Activated CD4-positive, alpha-beta T cell treated with anti-CD3 and anti-CD28 coated beads, Interleukin-2, amount 50 U/mL, for 24 hours (primary cell): ENCODE measurements at regions not wholly inside any gene's neighbourhood (a gene's known extent, or its start where the extent isn't known, plus 50 kb on each side); places are given as distances from the start of the nearest gene placed in this dataset.

Source experiments
- DNase-seq, 2 donors: peaks; one replicate each; pipeline ENCODE4 v3.0.0-alpha.2; 2020; ENCODE audit warnings: low read depth in 1 of 2, low spot score in 1 of 2

- DNase-seq, result no peak
These were observed 68.4 kb upstream of the DLK1 start for GRCh38 chr14:100658181-100658886.

- no peak for DNase-seq
These were observed 67.2 kb upstream of the DLK1 start for GRCh38 chr14:100659345-100660001.

- no peak for DNase-seq
These were observed 66.2 kb upstream of the DLK1 start for GRCh38 chr14:100660498-100660881.

GRCh38 chr14:100660882-100661635 lies 65.6 kb upstream of the DLK1 start:
- DNase-seq, result no peak

- peak; percentile 39 to 45 for DNase-seq
These were observed 63.6 kb upstream of the DLK1 start for GRCh38 chr14:100662879-100663760.

- DNase-seq, result no peak
These were observed 63.0 kb upstream of the DLK1 start for GRCh38 chr14:100663761-100664052.

GRCh38 chr14:100664231-100664630 lies 62.5 kb upstream of the DLK1 start:
- no peak for DNase-seq

- no peak for DNase-seq
These were observed 61.7 kb upstream of the DLK1 start for GRCh38 chr14:100664841-100665510.

GRCh38 chr14:100665511-100666032 lies 61.1 kb upstream of the DLK1 start:
- DNase-seq, result no peak

GRCh38 chr14:100666403-100666802 lies 60.3 kb upstream of the DLK1 start:
- DNase-seq, result no peak

GRCh38 chr14:100666851-100667250 lies 59.8 kb upstream of the DLK1 start:
- no peak for DNase-seq

- no peak for DNase-seq
These were observed 59.0 kb upstream of the DLK1 start for GRCh38 chr14:100667656-100668055.

GRCh38 chr14:100668352-100668751 lies 58.3 kb upstream of the DLK1 start:
- no peak for DNase-seq

- no peak for DNase-seq
These were observed 57.7 kb upstream of the DLK1 start for GRCh38 chr14:100669011-100669412.

- no peak for DNase-seq
These were observed 57.2 kb upstream of the DLK1 start for GRCh38 chr14:100669468-100669867.

- no peak for DNase-seq
These were observed 56.5 kb upstream of the DLK1 start for GRCh38 chr14:100670017-100670752.

- DNase-seq, result no peak
These were observed 56.0 kb upstream of the DLK1 start for GRCh38 chr14:100670753-100671049.

- DNase-seq, result no peak
These were observed 55.2 kb upstream of the DLK1 start for GRCh38 chr14:100671386-100671901.

- no peak for DNase-seq
These were observed 54.8 kb upstream of the DLK1 start for GRCh38 chr14:100671906-100672305.
